ENCODE measurements at regions not wholly inside any gene's neighbourhood (a gene's known extent, or its start where the extent isn't known, plus 50 kb on each side); places are given as distances from the start of the nearest gene placed in this dataset.

GRCh38 chr9:119451426-119451825, 82.2 kb upstream of the BRINP1 start:
- Mint-ChIP-seq H3K36me3 (no peaks in the 10 kb centered on the region), H3K9me3 (peaks cover 0 to 6% (median 2%) of the 10 kb centered on the region in 7 donors), H3K27me3 (ENCODE audit: low read depth in 3 of 3) (peaks cover 0 to 3% (median 1%) of the 10 kb centered on the region in 3 donors), H3K4me3 (no peak overlapping the region), H3K27ac (no peak overlapping the region), H3K4me1 (no peaks in the 10 kb centered on the region)
- TF ChIP-seq, protein P1, sequence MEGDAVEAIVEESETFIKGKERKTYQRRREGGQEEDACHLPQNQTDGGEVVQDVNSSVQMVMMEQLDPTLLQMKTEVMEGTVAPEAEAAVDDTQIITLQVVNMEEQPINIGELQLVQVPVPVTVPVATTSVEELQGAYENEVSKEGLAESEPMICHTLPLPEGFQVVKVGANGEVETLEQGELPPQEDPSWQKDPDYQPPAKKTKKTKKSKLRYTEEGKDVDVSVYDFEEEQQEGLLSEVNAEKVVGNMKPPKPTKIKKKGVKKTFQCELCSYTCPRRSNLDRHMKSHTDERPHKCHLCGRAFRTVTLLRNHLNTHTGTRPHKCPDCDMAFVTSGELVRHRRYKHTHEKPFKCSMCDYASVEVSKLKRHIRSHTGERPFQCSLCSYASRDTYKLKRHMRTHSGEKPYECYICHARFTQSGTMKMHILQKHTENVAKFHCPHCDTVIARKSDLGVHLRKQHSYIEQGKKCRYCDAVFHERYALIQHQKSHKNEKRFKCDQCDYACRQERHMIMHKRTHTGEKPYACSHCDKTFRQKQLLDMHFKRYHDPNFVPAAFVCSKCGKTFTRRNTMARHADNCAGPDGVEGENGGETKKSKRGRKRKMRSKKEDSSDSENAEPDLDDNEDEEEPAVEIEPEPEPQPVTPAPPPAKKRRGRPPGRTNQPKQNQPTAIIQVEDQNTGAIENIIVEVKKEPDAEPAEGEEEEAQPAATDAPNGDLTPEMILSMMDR (IDR thresholded peaks at IDR 0.05) = no peak
- no peak overlapping the region for H3K9ac ChIP-seq (ENCODE audit: insufficient read depth, low read length, poor library complexity, severe bottlenecking)
- no peak overlapping the region for H2AFZ ChIP-seq (ENCODE audit: insufficient read depth, low read depth, low read length, poor library complexity, severe bottlenecking)
- no peak overlapping the region for H3K27ac ChIP-seq (ENCODE audit: low read depth in 1 of 2, low read length in 2 of 2)
- H3K79me2 ChIP-seq (ENCODE audit: insufficient read depth, low read length) = no peaks in the 10 kb centered on the region
- no peak for DNase-seq
- intact Hi-C loops (cut with micrococcal nuclease) = no loop called here
- H3K9me3 ChIP-seq (replicated peaks in 1 of 2; ENCODE audit: control insufficient read depth in 1 of 2, insufficient read depth in 1 of 2, low read length in 2 of 2) = peaks cover 0 to 3% of the 10 kb centered on the region in 2 donors
- H3K4me2 ChIP-seq (replicated peaks; ENCODE audit: extremely low read depth, low read length, poor library complexity, severe bottlenecking) = no peak overlapping the region
- no peaks in the 10 kb centered on the region for H3K27me3 ChIP-seq (ENCODE audit: control insufficient read depth in 2 of 2, insufficient read depth in 2 of 2, low read length in 2 of 2)
- H4K20me1 ChIP-seq (ENCODE audit: insufficient read depth, low read length) = no peaks in the 10 kb centered on the region
- no peaks in the 10 kb centered on the region for H3K36me3 ChIP-seq (replicated peaks in 1 of 2; ENCODE audit: control insufficient read depth in 1 of 2, insufficient read depth in 2 of 2, low read length in 2 of 2)
- no peak overlapping the region for H3K4me3 ChIP-seq (replicated peaks in 1 of 3; ENCODE audit: low read depth in 2 of 3, low read length in 3 of 3)
- H3K4me1 ChIP-seq (ENCODE audit: control insufficient read depth in 1 of 2, insufficient read depth in 2 of 2, low read length in 2 of 2) = no peaks in the 10 kb centered on the region

DNA sequence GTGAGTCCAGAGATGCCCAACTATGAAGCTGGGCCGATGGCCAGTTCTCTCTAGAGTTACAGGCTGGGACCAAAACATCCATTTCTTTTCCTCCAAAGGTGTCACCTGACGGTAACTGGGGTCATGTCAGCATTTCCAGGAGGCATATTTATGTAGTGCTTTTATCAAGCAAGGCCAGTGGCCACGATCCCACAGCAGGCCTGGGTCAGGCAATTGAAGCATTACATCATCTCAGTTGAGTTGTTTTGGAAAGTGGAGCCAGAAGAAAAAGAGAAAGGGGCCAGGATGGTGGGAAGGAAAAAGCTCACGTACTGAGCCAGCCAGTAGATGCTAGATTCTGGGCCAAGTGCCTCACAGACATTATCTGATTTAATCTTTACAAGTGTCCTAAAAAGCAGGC, 73.9 kb upstream of the BRINP1 start:
- no peak overlapping the region for H2AFZ ChIP-seq (ENCODE audit: insufficient read depth, low read depth, low read length, poor library complexity, severe bottlenecking)
- H3K4me1 Mint-ChIP-seq = no peaks in the 10 kb centered on the region
- H3K36me3 Mint-ChIP-seq = no peaks in the 10 kb centered on the region
- DNase-seq = no peak
- no peaks in the 10 kb centered on the region for H3K27me3 ChIP-seq (ENCODE audit: control insufficient read depth in 2 of 2, insufficient read depth in 2 of 2, low read length in 2 of 2)
- H3K9ac ChIP-seq (ENCODE audit: insufficient read depth, low read length, poor library complexity, severe bottlenecking) = no peak overlapping the region
- no peaks in the 10 kb centered on the region for H3K79me2 ChIP-seq (ENCODE audit: insufficient read depth, low read length)
- peaks cover 0 to 2% (median 0%) of the 10 kb centered on the region in 7 donors for H3K9me3 Mint-ChIP-seq
- H3K9me3 ChIP-seq (replicated peaks in 1 of 2; ENCODE audit: control insufficient read depth in 1 of 2, insufficient read depth in 1 of 2, low read length in 2 of 2) = no peaks in the 10 kb centered on the region
- H3K4me3 ChIP-seq (replicated peaks in 1 of 3; ENCODE audit: low read depth in 2 of 3, low read length in 3 of 3) = no peak overlapping the region
- H3K27ac Mint-ChIP-seq = no peak overlapping the region
- H3K36me3 ChIP-seq (replicated peaks in 1 of 2; ENCODE audit: control insufficient read depth in 1 of 2, insufficient read depth in 2 of 2, low read length in 2 of 2) = no peaks in the 10 kb centered on the region
- intact Hi-C loops (cut with micrococcal nuclease) = no loop called here
- no peak overlapping the region for H3K4me2 ChIP-seq (replicated peaks; ENCODE audit: extremely low read depth, low read length, poor library complexity, severe bottlenecking)
- peaks cover 0 to 3% (median 2%) of the 10 kb centered on the region in 3 donors for H3K27me3 Mint-ChIP-seq (ENCODE audit: low read depth in 3 of 3)
- H3K27ac ChIP-seq (ENCODE audit: low read depth in 1 of 2, low read length in 2 of 2) = no peak overlapping the region
- TF ChIP-seq, protein P1 (IDR thresholded peaks at IDR 0.05) = no peak
- no peaks in the 10 kb centered on the region for H4K20me1 ChIP-seq (ENCODE audit: insufficient read depth, low read length)
- no peak overlapping the region for H3K4me3 Mint-ChIP-seq
- 51% methylated on average over 3 of the region's 4 CpGs for WGBS (ENCODE audit: insufficient coverage)
- no peaks in the 10 kb centered on the region for H3K4me1 ChIP-seq (ENCODE audit: control insufficient read depth in 1 of 2, insufficient read depth in 2 of 2, low read length in 2 of 2)

Data from CD14-positive monocyte (primary cell).